K562 (cell line): ENCODE measurements at regions not wholly inside any gene's neighbourhood (a gene's known extent, or its start where the extent isn't known, plus 50 kb on each side); places are given as distances from the start of the nearest gene placed in this dataset.

Experiments
- ATAC-seq: fragments of 200-7000 bp; cut with Tn5 transposase; 3 replicates; pipeline ENCODE4 v1.9.1; 2020; ENCODE audit warnings: moderate library complexity
- BruUV-seq: library from RNA; stranded (reverse); fragments of 400-500 nt; replicated peaks from 2 replicates; lab custom pipeline; 2021; lab: Mats Ljungman, UMichigan
- CTCF ChIA-PET: fragments of 300-600 bp; formaldehyde crosslinking; extraction: SDS; loops from one replicate; lab custom pipeline; 2021; ENCODE audit warnings: low intra/inter-chr PET ratio; lab: Yijun Ruan, JAX
- POLR2A ChIA-PET: fragments of 300-600, 350-650 bp; sonication (Branson Sonifier 250); formaldehyde crosslinking; extraction: SDS; loops from one replicate; lab custom pipeline; 2021; ENCODE audit warnings: antibody characterized with exemption, inconsistent platforms; lab: Yijun Ruan, JAX
- DNase-seq, 4 experiments: peaks; one replicate each; pipeline versions ENCODE4 v3.0.0 to v3.0.0-alpha.2; 2011 to 2018; ENCODE audit warnings: low spot score in 3 of 4, mixed read lengths in 3 of 4; ENCODE audit errors: extremely low read depth in 1 of 4
- FAIRE-seq: peaks from 2 replicates; lab custom pipeline; 2011; peaks lifted over from hg19 to GRCh38; lab: Jason Lieb, UNC
- H2AFZ ChIP-seq: 2 replicates; pipeline ENCODE4 v1.6.0; 2011; ENCODE audit warnings: low read depth, low read length, control low read depth, inconsistent platforms
- H3K27ac ChIP-seq: fragments of 200-600 bp; 3 replicates; pipeline ENCODE4 v1.8.0; 2011; ENCODE audit warnings: low read depth, mild to moderate bottlenecking, control low read depth, inconsistent platforms, low read length, moderate library complexity, mixed read lengths; ENCODE audit errors: extremely low read depth
- H3K27me3 ChIP-seq, 2 experiments: fragments of 300-600 bp in 1 of 2; 2 replicates in 1 of 2; 3 replicates in 1 of 2; pipeline versions ENCODE4 v1.6.0 to v1.8.0; 2011; ENCODE audit warnings: inconsistent platforms in 2 of 2, low read length in 2 of 2, mild to moderate bottlenecking in 1 of 2, mixed read lengths in 1 of 2, moderate library complexity in 1 of 2; ENCODE audit not compliant: control insufficient read depth in 2 of 2, insufficient read depth in 2 of 2
- H3K36me3 ChIP-seq: fragments of 300-600 bp; 3 replicates; pipeline ENCODE4 v1.8.0; 2011; ENCODE audit warnings: mild to moderate bottlenecking, low read length, inconsistent platforms; ENCODE audit not compliant: control insufficient read depth, insufficient read depth
- H3K4me1 ChIP-seq, 2 experiments: fragments of 200-600 bp in 1 of 2; replicated peaks in 1 of 2; 2 replicates in 1 of 2; 3 replicates in 1 of 2; pipeline versions ENCODE4 v1.5.1 to v1.8.0; 2011; ENCODE audit warnings: inconsistent platforms in 2 of 2, low read length in 2 of 2, mild to moderate bottlenecking in 1 of 2, mixed read lengths in 1 of 2, moderate library complexity in 1 of 2; ENCODE audit not compliant: control insufficient read depth in 2 of 2, insufficient read depth in 2 of 2
- H3K4me2 ChIP-seq: 2 replicates; pipeline ENCODE4 v1.6.1; 2011; ENCODE audit warnings: low read length, control low read depth, inconsistent platforms, mixed read lengths; ENCODE audit not compliant: insufficient read depth
- H3K4me3 ChIP-seq: fragments of 200-600 bp; sonication (generic), shearing (Covaris generic); 2 replicates; pipeline ENCODE4 v1.5.1; 2016; ENCODE audit warnings: control low read depth, inconsistent platforms
- H3K79me2 ChIP-seq: fragments of 200-600 bp; 3 replicates; pipeline ENCODE4 v1.8.0; 2011; ENCODE audit warnings: low read length, inconsistent platforms; ENCODE audit not compliant: control insufficient read depth, insufficient read depth
- H3K9ac ChIP-seq, 2 experiments: 2 replicates each; pipeline versions ENCODE4 v1.6.0 to v1.6.1; 2011; ENCODE audit warnings: low read depth in 2 of 2, low read length in 2 of 2, control low read depth in 1 of 2, inconsistent platforms in 1 of 2, mild to moderate bottlenecking in 1 of 2, mixed read lengths in 1 of 2; ENCODE audit not compliant: insufficient read depth in 1 of 2
- H3K9me1 ChIP-seq: one replicate; pipeline ENCODE4 v1.6.0; 2011; ENCODE audit warnings: inconsistent platforms, mild to moderate bottlenecking, low read length, moderate library complexity; ENCODE audit not compliant: control insufficient read depth, insufficient read depth
- H3K9me3 ChIP-seq: replicated peaks from 2 replicates; pipeline ENCODE4 v1.5.1; 2011; ENCODE audit warnings: low read depth, low read length, inconsistent platforms; ENCODE audit not compliant: control insufficient read depth, insufficient read depth
- H4K20me1 ChIP-seq: replicated peaks from 2 replicates; pipeline ENCODE4 v1.6.1; 2011; ENCODE audit warnings: low read length, inconsistent platforms, mixed read lengths; ENCODE audit not compliant: control insufficient read depth, insufficient read depth
- CAMTA2 ChIP-seq: fragments of 250-450 bp; sonication (Bioruptor Pico); conservative IDR thresholded peaks from 2 replicates; pipeline ENCODE4 v1.5.1; 2022
- ETS2 ChIP-seq: IDR thresholded peaks from 2 replicates; pipeline ENCODE4 v1.6.1; 2016; ENCODE audit warnings: borderline replicate concordance, missing genetic modification characterization, mild to moderate bottlenecking, moderate library complexity, missing compliant biosample characterization; ENCODE audit not compliant: poor library complexity, severe bottlenecking
- NELFE ChIP-seq: IDR thresholded peaks from 2 replicates; pipeline ENCODE4 v1.6.1; 2011; ENCODE audit warnings: mild to moderate bottlenecking; ENCODE audit not compliant: insufficient read depth, insufficient read length
- POLR2G ChIP-seq: fragments of 200-400 bp; formaldehyde crosslinking; IDR thresholded peaks from 2 replicates; pipeline ENCODE4 v1.6.1; 2017; ENCODE audit warnings: low read depth, mild to moderate bottlenecking, antibody characterized with exemption, low read length, moderate library complexity
- RBM17 ChIP-seq: fragments of 200-400 bp; formaldehyde crosslinking; IDR thresholded peaks from 2 replicates; pipeline ENCODE4 v1.6.1; 2017; ENCODE audit warnings: low read depth, mild to moderate bottlenecking, low read length, borderline replicate concordance
- STAT5A ChIP-seq: IDR thresholded peaks from 2 replicates; pipeline ENCODE4 v1.6.1; 2012; ENCODE audit warnings: low read length, inconsistent platforms, borderline replicate concordance
- ZFP36 ChIP-seq: fragments of 150-350 bp; IDR thresholded peaks from 2 replicates; pipeline ENCODE4 v1.6.1; 2018; ENCODE audit warnings: low read length, low read depth; ENCODE audit not compliant: partially characterized antibody
- ZNF408 ChIP-seq: fragments of 250-450 bp; sonication (Bioruptor Pico); IDR thresholded peaks from 2 replicates; pipeline ENCODE4 v1.4.0; 2020; ENCODE audit warnings: low read depth, mild to moderate bottlenecking, moderate library complexity
- WGBS: fragments of 100-300 bp; shearing (Covaris generic); methylation state at CpG from one replicate; pipeline ENCODE4 v1.1.6; 2016; ENCODE audit warnings: low coverage, mixed read lengths; ENCODE audit not compliant: insufficient coverage; ENCODE audit errors: missing lambda C conversion rate; 5-methylcytosine and 5-hydroxymethylcytosine counted together
- in situ Hi-C: fragments of 300-500 bp; cut with MboI; formaldehyde crosslinking; loops from 4 replicates; pipeline ENCODE4 v1.15.0; 2018; ENCODE audit warnings: inconsistent platforms, mixed read lengths
- intact Hi-C: fragments of 100-400 bp; cut with micrococcal nuclease; formaldehyde crosslinking; loops from 2 replicates; pipeline ENCODE4 v1.14.2; 2022
- TF ChIP-seq, protein P1 (sequence below): fragments of 250-450 bp; sonication (Bioruptor Pico); IDR thresholded peaks from 2 replicates; pipeline ENCODE4 v1.8.0; 2021; ENCODE audit warnings: moderate library complexity, mild to moderate bottlenecking, inconsistent platforms
- TF ChIP-seq, protein P2 (sequence below), 2 experiments: fragments of 450-650 bp in 1 of 2; IDR thresholded peaks; 2 replicates each; pipeline ENCODE4 v1.6.1; 2011 to 2017; ENCODE audit warnings: low read depth in 2 of 2, antibody characterized with exemption in 1 of 2, borderline replicate concordance in 1 of 2, low read length in 1 of 2, mild to moderate bottlenecking in 1 of 2, mixed read lengths in 1 of 2; ENCODE audit not compliant: control insufficient read depth in 1 of 2

DNA sequence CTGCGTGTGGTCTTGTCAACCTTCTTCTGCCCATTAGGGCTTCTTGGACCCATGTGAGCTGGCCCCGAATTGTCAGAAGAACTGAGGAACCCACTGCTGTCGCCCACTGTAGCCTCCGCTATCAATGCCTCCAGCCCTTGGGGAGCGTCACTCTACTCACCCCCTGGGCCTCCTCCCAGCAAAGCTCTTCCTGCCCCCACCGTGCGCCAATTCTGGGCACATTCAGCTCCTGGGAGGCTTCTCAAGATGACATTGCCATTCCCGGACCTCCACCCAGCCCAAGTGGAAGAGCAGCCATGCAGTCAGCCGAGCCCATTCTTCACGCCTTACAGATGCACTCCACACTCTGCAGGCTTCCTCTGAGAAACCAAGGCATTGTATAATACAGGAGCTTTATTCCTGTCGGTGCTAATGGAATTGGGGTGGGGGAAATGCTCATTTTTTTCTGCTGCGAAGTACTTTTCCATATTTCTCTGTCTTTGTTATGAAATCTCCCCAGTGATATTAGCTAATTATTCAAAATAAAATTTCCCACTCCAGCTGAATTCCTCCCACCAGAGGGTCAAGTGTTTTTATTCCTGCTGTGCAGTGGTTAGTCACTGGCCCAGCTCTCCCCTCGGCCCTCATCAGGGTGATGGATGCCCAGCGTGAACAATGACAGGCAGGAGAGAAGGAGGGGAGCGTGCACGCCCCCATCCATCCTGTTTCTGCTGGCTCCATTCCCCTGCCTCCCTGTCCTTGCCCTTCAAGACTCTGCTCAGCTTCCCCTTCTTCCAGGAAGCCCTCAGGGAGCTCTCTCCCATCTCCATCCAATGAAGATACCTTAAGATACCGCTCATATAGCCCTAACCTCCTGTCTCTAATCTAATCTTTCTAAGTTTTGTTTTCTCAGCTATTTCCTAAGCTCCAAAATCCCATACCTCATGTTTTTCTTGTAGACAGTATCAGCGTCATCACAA, 87.7 kb downstream of the C16orf95 start:
- H2AFZ ChIP-seq: no peak overlapping the region
- BruUV-seq: no TSS peak
- H3K9me1 ChIP-seq: no peaks in the 10 kb centered on the region
- no peaks in the 10 kb centered on the region for H3K4me1 ChIP-seq
- POLR2A ChIA-PET: interaction anchor here (1.2 kb wide), 1 partner anchor 22 kb away, joined by 3 read pairs; no protein-coding TSS in a partner anchor
- no peak for FAIRE-seq
- no peak overlapping the region for H3K9ac ChIP-seq
- H3K4me3 ChIP-seq: no peak overlapping the region
- intact Hi-C loops (no loop called here), in situ Hi-C loops (no loop called here)
- no peaks in the 10 kb centered on the region for H3K79me2 ChIP-seq
- peaks cover 3 to 31% of the 10 kb centered on the region in 2 experiments; a peak in 4 of 5 replicates for H3K27me3 ChIP-seq
- no peaks in the 10 kb centered on the region; the same call in 1 of the 2 replicates for H3K9me3 ChIP-seq
- H3K4me2 ChIP-seq: no peak overlapping the region
- CTCF ChIA-PET: no interaction called here
- no peaks in the 10 kb centered on the region for H3K36me3 ChIP-seq
- no peaks in the 10 kb centered on the region; the same call in 1 of the 2 replicates for H4K20me1 ChIP-seq
- WGBS: 8% methylated on average over 14 of the region's 18 CpGs
- TF ChIP-seq, protein P1, sequence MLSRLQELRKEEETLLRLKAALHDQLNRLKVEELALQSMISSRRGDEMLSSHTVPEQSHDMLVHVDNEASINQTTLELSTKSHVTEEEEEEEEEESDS (CRISPR knock-in tag): no peak
- TF ChIP-seq ZFP36: peak; percentile 90
- TF ChIP-seq, all 486 proteins: peak for 1
- no peak overlapping the region for H3K27ac ChIP-seq
- no peak for ATAC-seq
- no peak for DNase-seq

GRCh38 chr16:87230571-87230970, 86.6 kb downstream of the C16orf95 start:
- Histone ChIP-seq H4K20me1 (peaks cover 4% of the 10 kb centered on the region; the same call in 1 of the 2 replicates), H3K79me2 (no peaks in the 10 kb centered on the region), H3K27ac (no peak overlapping the region), H3K27me3 (peaks cover 3 to 35% of the 10 kb centered on the region in 2 experiments; a peak in 4 of 5 replicates), H3K4me2 (no peak overlapping the region), H3K4me3 (no peak overlapping the region), H2AFZ (no peak overlapping the region), H3K9me1 (no peaks in the 10 kb centered on the region), H3K9me3 (no peaks in the 10 kb centered on the region; the same call in 1 of the 2 replicates), H3K36me3 (no peaks in the 10 kb centered on the region), H3K9ac (no peak overlapping the region), H3K4me1 (no peaks in the 10 kb centered on the region)
- ChIA-PET POLR2A (interaction anchor here (1.2 kb wide), 1 partner anchor 21 kb away, joined by 3 read pairs; no protein-coding TSS in a partner anchor), CTCF (no interaction called here)
- no TSS peak for BruUV-seq
- no peak for FAIRE-seq
- DNase-seq: no peak
- in situ Hi-C loops: no loop called here
- no peak for ATAC-seq
- intact Hi-C loops: no loop called here
- WGBS: 6% methylated on average over 4 of the region's 4 CpGs
- no peak for TF ChIP-seq STAT5A
- no peak for TF ChIP-seq CAMTA2 (CRISPR knock-in tag)
- no peak for TF ChIP-seq ZFP36
- TF ChIP-seq POLR2G: no peak
- no peak for TF ChIP-seq ETS2
- TF ChIP-seq NELFE: no peak
- TF ChIP-seq RBM17: no peak
- TF ChIP-seq, protein P2, sequence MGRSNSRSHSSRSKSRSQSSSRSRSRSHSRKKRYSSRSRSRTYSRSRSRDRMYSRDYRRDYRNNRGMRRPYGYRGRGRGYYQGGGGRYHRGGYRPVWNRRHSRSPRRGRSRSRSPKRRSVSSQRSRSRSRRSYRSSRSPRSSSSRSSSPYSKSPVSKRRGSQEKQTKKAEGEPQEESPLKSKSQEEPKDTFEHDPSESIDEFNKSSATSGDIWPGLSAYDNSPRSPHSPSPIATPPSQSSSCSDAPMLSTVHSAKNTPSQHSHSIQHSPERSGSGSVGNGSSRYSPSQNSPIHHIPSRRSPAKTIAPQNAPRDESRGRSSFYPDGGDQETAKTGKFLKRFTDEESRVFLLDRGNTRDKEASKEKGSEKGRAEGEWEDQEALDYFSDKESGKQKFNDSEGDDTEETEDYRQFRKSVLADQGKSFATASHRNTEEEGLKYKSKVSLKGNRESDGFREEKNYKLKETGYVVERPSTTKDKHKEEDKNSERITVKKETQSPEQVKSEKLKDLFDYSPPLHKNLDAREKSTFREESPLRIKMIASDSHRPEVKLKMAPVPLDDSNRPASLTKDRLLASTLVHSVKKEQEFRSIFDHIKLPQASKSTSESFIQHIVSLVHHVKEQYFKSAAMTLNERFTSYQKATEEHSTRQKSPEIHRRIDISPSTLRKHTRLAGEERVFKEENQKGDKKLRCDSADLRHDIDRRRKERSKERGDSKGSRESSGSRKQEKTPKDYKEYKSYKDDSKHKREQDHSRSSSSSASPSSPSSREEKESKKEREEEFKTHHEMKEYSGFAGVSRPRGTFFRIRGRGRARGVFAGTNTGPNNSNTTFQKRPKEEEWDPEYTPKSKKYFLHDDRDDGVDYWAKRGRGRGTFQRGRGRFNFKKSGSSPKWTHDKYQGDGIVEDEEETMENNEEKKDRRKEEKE (IDR thresholded peaks at IDR 0.05; ENCODE audit: borderline replicate concordance in 1 of 2, control insufficient read depth in 1 of 2, low read depth in 2 of 2, low read length in 1 of 2): no peak
- TF ChIP-seq ZNF408 (CRISPR knock-in tag): no peak
